Islet of Langerhans (tissue), 1 donor: ENCODE measurements at regions not wholly inside any gene's neighbourhood (a gene's known extent, or its start where the extent isn't known, plus 50 kb on each side); places are given as distances from the start of the nearest gene placed in this dataset.
"Not testable (repeated sequence)": the region's sequence is repeated elsewhere in the genome, so short reads cannot be mapped to it uniquely, and the experiment has no call there.

Experiments
- FAIRE-seq: peaks from one replicate; lab custom pipeline; 2011; peaks lifted over from hg19 to GRCh38; lab: Jason Lieb, UNC

DNA sequence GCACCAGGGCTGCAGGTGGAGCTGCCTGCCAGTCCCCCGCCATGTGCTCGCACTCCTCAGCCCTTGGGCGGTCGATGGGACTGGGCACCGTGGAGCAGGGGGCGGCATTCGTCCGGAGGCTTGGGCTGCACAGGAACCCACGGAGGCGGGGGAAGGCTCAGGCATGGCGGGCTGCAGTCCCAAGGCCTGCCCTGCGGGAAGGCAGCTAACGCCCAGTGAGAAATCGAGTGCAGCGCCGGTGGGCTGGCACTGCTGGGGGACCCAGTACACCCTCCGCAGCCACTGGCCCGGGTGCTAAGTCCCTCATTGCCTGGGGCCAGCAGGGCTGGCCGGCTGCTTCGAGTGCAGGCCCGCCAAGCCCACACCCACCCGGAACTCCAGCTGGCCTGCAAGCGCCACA is 130.5 kb upstream of the RXFP2 start:
- FAIRE-seq = not testable (repeated sequence)

DNA sequence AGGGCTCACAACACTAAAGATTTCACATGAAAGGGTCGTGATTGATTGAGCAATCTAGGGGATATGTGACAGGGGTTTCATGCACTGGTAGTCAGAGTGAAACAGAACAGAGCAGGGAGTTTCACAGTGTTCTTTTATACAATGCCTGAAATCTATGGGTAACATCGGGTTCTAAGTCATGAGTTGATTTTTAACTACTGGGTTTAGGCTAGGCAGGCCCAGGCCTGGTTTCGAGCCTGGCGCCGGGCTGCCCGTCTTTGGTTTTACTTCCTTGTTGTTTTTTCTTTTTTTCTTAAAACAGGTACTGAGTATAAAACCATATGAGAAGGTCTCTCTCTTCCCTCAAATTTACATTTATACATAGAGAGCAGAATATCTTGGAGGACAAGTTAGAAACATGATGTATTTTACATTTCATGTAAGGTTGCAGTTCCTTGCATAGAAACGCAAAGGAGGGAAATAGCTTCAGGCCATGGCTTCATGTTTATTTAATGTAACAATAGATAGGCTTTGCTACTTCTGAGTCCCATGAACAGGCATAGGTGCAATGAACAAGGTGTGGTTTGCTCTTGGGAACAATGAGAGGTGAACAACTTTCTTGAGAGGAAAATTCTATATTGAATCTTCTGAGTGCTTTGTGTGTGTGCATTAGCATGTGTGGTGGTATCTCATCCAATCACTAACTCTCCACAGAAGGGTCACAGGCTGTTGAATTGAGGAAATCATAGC is 128.9 kb upstream of the RXFP2 start:
- FAIRE-seq = no peak

DNA sequence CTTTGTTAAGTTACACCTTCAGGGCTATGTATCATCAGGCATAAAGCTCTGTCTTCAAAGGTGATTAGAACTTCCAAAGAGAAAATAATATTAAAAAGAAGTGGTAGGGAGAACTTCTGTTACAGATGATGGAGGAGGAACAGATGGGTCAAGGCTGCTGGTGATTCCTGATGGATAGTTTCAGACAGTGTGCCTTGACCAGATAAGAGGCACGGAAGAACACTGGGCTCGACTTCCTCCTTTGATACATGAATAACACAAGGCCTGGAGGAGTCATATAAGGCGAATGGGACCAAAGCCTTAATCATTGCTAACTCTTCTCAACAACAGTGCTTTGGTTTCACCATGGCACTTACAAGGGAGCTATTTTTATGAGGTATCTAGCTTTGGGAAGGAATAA is 128.1 kb upstream of the RXFP2 start:
- FAIRE-seq = no peak

DNA sequence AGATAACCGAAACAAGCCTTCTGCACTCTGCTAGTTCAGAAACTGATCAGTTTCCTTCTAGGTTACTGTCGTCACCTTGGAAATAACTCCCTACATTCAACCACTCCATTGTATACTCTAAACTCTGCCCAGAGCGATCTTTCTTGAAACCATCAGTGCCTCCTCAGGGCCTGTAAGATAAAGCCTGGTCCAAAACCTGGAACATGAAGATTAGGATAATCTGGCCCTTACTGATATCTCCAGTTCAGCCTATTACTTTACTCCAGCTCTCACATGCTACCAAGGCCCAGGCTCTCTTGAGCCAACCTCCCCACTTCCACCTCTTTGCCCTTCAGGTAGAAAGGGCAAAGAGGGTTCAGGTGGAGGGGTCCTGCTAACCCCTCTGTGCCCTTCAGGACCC is 125.3 kb upstream of the RXFP2 start:
- FAIRE-seq = no peak

DNA sequence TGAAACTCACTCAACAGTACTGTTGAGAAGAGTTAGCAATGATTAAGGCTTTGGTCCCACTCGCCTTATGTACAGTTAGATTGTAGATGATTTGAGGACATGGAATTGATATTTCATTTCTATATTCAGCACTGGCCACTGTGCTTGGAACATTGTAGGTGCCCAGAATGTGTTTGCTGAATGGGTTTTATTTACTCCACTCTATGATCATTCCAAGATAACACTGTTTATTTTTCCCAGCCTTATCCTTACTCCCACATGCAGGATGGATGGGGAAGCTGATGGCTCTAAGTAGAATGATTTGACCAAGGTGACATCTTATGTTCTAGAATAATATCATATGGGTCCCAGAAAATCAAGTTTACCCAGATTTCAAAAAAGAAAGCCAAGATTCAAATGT is 124.6 kb upstream of the RXFP2 start:
- no peak for FAIRE-seq

DNA sequence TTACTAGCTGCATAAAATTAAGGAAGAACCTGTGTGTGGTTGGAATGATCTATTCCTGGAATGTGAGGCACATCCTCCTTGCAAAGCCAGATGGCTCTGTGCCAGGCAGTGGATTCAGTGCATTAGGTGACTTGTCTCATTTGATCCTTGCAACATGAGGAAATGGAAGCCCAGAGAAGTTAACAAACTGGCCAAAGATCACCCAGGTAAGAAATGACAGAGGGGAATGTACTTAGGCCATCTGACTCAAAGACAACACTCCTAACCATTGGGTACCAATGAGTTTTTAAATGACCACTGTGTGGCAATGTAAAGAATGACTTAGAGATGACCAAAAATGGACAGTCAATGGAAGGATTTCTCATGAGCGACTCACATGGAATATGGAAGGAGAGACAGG is 114.2 kb upstream of the RXFP2 start:
- no peak for FAIRE-seq

DNA sequence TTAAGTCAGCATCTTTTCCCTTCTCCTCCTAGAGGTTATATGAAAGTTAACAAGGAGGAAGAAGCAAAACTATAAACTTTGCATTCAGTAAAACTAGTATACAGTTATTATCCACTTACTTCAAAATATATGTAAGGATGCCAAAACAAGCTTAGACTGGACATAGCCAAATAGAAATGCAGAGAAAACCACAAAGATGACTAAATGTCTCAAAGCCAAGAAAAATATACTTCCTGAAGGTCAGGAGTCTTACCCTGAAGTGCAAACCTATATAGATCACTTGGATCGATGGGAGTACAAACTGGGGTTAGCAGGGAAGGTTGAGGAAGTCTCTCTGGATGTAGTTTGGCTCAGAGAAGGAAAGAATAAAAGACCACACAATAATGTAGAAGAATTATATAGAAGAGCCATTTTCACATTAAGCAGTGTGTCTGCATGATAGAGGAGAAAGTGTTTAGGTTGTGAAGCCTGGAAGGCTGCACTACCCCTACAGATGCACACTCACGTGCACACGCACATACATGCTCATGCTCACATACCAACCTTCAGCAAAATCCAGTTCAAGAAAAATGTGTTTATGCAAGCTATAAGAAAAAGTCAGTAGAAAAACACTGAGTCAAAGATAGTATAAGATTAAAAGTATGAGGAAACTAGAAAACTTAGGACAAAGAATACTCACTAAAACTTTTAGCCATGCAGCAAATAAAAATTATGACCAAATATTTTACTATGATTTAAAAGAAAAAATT is 112.1 kb upstream of the RXFP2 start:
- FAIRE-seq = no peak

DNA sequence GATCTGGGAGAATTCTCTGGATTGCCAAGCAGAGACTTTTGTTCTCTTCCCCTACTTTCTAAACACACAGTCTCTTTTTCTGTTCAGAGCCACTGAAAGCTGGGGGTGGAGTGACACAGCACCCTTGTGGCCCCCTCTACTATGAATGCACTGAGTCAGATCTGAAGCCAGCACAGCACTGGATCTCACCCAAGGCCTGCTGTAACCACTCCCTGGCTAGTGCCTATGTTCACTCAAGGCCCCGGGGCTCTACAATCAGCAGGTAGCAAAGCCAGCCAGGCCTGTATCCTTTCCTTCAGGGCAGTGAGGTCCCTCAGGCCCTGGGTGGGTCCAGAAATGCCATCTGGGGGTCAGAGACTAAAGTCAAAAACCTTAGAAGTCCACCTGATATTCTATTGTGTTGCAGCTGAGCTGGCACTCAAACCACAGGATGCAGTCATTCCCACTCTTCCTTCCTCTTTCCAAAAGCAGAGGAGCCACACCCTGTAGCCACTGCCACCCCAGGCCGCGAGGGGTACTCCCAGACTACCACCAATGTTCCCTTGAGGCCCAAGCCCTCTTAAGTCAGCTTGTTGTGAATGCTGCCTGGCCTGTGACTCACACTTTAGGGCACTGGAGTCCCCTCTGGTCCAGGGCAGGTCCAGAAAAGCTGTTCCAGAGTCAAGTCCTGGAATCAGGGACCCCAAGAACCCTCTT is 110.1 kb upstream of the RXFP2 start:
- FAIRE-seq = no peak

DNA sequence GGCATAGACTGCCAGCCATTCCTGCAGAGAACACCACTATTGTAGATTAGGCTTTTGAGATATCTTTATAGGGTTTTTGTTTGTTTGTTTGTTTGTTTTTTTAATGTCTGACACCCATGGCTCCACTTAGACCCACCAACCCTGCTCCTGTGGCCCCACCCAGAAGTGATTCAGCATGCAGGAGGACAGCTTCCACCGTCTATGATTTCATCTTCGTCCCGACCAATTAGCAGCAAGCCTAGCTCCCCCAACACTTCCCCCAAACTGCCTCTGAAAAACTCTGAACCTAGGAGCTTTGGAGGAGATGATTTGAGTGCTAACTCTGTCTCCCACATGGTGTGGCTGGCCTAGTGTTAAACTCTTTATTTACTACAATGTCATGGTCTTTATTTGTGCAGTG is 108.3 kb upstream of the RXFP2 start:
- no peak for FAIRE-seq

DNA sequence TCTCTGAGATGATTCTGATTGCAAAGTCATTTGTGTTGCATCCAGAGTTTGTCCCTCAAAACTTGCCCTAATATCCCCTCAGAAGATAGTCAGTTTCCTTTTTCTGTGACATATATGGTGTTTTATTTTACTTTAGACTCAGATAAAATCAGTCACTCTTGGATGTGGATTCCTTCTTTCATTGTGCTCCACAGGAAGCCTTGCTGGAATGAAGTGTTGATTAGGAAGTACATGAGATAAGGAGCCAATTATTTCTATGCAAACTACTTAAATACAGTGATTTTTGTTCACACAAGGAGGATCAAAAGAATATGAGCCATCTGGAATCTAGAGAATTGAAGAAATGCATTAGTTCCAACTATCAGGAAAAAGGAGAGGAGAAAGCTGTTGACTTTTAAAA is 107.6 kb upstream of the RXFP2 start:
- no peak for FAIRE-seq

DNA sequence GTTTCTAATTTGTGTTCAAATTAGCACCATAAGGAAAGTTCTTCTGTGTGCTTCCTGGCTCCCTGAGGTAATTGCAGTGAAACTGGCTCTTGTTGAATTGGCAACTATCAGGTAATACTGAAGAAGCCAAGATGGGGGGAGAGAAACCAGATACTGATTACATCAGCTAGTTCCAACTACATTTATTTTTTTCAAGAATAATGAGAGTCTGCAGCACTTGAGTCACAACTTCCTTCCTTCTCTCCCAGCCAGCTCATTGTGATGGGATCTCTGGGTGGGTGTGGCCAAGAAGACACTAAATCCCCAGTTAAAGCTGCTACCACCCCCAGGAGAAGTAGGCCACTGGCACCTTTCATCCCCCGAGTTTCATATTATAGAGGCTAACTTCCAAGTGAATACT is 100.7 kb upstream of the RXFP2 start:
- FAIRE-seq = no peak

DNA sequence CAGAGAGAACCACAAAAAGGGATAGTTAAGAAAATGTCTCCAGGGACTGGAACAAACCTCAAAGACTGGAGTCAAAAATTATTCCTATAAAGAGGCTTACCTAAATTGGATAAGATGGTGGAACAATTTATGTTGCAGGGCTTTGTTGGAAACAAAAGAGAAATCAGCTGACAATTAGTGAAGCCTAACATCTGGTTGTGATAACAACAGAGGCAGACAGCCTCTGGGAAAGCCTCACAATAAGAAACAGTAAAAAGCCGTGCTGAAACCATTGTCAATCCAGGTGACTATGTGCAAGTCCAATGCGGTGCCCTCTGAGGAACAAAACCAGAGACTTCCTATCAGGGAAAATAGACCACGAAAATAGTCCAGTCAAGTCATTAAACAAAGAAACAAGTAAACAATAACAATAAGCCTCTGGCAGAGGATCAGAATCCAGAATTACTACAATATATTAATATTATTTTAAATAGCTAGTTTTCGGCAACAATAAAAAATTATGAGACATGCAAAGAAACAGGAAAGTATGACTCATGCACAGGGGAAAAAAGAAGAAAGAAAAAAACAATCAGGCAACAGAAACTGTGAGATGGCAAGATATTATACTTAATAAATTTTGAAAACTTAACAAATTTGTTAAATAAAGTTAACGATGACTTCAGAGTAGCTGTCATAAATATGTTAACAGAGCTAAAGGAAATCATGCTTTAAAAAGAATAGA is 99.7 kb upstream of the RXFP2 start:
- no peak for FAIRE-seq

DNA sequence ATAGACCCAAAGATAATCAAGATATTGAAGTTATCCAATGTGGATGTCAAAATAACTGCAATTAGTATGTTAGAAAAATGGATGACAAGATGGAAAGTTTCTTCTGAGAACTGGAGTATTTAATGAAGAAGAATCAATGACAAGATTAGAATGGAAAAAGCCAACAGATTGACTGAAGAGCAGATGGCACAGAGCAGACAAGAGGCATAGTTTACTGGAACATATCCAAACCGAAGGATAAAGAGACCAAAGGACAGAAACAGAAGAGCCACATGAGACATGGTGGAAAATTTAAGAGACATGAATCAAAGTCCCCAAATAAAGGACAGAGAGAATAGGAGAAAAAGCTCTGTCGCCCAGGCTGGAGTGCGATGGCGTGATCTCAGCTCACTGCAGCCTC is 89.6 kb upstream of the RXFP2 start:
- no peak for FAIRE-seq

DNA sequence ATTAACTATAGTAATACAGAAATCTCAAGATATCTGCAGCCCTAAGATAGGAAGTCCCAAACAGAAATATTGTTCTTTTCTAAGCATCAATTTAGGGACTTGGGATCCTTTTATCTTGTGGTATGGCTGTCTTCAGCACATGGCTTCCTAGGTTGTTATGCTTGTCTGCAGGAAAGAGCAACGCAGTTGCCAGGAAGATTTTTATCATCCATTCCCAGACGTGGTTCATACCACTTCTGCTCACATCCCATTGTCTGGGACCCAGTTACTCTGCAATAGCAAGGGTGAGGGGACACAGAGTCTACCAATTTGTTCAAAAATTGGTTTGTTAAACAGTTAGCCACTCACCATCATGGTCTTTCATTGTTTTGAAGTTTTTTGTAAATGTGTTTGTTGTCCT is 85.6 kb upstream of the RXFP2 start:
- FAIRE-seq = no peak

DNA sequence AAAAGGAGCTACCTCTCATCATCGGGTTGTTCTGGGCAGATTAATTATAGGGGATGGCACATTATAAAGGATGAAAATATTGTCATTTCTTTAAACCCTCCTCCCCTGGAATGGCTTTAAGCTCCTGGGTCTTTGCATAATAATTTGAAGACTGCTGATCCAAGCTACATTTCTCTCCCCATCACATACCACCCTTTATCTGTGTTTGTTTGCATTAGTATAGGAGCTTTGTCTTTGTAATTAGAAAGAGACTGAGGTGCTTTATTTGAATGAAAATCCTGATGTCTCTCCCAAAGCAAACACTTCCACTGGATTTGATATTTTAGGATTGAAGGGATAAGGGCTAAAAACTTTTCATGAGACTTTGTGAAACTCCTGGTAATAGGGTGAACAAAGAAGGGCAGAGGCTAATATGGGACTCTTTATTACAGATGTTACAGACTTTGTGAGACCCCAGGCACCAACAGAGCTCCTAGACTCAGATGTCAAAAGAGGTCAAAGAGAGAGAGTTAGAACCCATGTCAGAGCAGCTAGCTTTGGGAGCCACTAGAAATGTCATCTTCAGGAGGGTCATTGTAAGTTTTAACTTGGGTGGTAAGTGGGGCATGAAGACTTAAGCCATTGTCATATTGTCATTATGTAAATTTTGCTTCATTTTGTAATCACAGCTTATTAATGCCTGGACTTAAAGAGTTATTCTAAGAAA is 75.3 kb upstream of the RXFP2 start:
- no peak for FAIRE-seq

DNA sequence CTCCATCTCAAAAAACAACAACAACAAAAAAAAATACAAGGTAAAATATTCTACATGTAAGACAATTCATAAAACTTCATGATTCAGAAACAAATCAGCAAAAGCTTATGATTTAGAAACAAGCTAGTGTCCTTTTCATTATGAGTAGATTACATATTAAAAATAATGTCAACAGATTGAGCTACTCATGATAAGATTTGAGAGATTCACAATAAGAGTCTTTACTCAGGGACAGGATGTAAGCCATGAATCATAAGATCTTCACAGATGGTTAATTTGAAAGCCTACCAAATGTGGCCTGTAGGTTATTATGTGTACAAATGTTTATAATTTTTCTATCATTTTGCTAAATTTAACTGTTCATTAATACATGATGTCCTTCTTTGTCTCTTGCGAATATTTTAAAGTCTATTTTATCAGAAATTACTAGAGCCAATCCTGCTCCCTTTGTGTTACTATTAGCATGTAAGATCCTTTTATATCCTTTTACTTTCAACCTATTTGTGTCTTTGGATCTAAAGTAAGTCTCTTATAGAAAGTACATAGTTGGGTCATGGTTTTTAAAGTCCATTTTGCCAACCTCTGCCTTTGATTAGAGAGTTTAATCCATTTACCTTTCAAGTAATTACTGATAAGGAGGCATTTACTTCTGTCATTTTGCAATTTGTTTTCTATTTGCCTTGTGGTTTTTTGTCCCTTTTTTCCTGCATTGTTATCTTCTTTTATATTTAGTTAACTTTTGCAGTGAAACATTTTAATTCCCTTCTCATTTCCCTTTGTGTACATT is 68.3 kb upstream of the RXFP2 start:
- no peak for FAIRE-seq

DNA sequence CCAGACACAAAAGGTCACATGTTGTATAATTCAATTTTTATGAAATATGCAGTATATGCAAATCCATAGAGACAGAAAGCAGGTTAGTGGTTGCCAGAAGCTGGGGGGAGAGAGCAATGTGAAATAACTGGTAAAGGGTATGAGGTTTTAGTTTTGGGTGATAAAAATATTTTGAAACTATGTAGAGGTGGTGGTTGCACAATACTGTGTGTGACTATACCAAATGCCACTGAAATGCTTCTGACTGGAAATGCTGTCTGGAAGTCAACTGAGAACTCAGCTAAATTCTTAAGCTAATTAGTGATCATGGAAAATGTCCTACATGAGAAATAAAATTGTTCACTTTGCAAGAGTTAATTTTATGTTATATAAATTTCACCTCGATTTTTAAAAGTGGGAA is 65.3 kb upstream of the RXFP2 start:
- no peak for FAIRE-seq

DNA sequence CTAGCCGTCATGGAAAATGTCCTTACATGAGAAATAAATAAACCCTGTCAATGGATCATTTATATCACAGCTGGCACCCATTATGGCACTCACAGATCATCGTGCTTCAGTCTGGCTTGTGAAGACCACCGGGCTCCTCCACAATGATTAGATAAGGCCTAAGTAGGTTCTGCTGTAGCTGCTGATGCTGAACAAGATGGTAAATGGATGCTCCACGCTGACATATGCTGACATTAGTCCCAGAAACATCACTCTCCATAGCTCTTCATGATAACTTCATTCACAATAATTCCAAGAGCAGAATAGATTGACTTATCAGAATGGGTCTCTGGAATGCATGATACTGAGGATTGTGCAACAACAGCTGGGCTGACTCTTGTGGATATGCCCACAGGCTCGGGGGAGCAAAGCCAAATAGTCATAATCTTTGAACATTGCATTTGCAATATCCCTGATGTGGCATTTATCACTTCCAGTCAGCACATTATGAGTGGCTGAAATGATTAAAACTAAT is 63.8 kb upstream of the RXFP2 start:
- no peak for FAIRE-seq

DNA sequence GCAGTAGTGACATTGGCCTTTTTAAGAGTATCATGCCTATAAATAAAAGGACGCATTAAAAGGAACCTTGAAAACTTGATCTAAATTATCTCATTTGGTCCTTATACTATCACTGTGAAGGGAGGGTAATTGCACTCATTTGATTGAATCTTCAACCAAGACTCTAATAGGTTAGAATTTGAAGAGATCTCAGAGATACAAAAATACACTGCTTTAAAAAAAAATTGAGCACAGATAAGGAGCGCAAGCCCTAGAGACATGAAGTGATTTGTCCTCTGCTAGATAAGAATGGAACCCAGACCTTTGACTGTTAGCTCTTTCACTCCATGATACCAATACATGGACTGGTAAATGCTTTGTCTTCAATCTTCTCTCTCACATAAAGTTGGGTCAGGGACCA is 58.2 kb upstream of the RXFP2 start:
- no peak for FAIRE-seq

DNA sequence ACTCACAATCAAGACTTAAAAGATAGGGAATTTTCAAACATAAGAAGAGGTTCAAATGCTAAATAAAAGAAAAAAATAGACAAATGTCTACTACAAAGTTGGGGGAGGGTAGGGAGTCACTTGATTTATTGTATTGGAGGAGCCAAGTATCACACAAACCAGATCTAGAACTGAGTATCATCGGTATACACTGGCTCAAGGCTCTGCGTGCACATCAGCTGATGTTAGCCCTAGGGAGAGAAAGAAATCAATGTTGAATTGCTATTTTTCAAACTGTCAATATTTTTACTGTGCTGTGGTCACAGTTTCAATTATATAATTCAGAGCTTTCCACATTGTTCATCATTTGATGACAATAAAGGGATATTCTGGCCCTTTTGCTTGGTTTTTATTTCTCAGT is 54.9 kb upstream of the RXFP2 start:
- no peak for FAIRE-seq
